Umbilical cord (tissue), 1 donor: ENCODE measurements at regions not wholly inside any gene's neighbourhood (a gene's known extent, or its start where the extent isn't known, plus 50 kb on each side); places are given as distances from the start of the nearest gene placed in this dataset.
A peak's percentile ranks its signal among the peaks of the same experiment; 100 is the strongest.

Source experiments
- DNase-seq: peaks from one replicate; pipeline ENCODE4 v3.0.0-alpha.2; 2015; ENCODE audit warnings: low spot score

- DNase-seq: no peak
Observed at GRCh38 chrX:39848243-39848642, 249.5 kb downstream of the BCOR start.

- no peak for DNase-seq
Observed at GRCh38 chrX:39848900-39849299, 248.9 kb downstream of the BCOR start.

GRCh38 chrX:39850209-39850608 is 247.5 kb downstream of the BCOR start:
- no peak for DNase-seq

GRCh38 chrX:39850630-39851152 is 247.1 kb downstream of the BCOR start:
- peak; percentile 51 for DNase-seq

- no peak for DNase-seq
Observed at GRCh38 chrX:39851745-39852455, 245.9 kb downstream of the BCOR start.

GRCh38 chrX:39852491-39852890 is 245.3 kb downstream of the BCOR start:
- no peak for DNase-seq

GRCh38 chrX:39853417-39854030 is 244.2 kb downstream of the BCOR start:
- no peak for DNase-seq

GRCh38 chrX:39854772-39855747 is 242.7 kb downstream of the BCOR start:
- no peak for DNase-seq

GRCh38 chrX:39855748-39856129 is 242.0 kb downstream of the BCOR start:
- DNase-seq: no peak

- no peak for DNase-seq
Observed at GRCh38 chrX:39856472-39857121, 241.2 kb downstream of the BCOR start.

GRCh38 chrX:39857780-39858179 is 240.0 kb downstream of the BCOR start:
- no peak for DNase-seq

- DNase-seq: no peak
Observed at GRCh38 chrX:39859991-39860861, 237.5 kb downstream of the BCOR start.

GRCh38 chrX:39862963-39863362 is 234.8 kb downstream of the BCOR start:
- DNase-seq: no peak

- peak; percentile 60 for DNase-seq
Observed at GRCh38 chrX:39866229-39866628, 231.5 kb downstream of the BCOR start.

GRCh38 chrX:39869846-39870601 is 227.7 kb downstream of the BCOR start:
- no peak for DNase-seq

- DNase-seq: no peak
Observed at GRCh38 chrX:39871648-39872047, 226.1 kb downstream of the BCOR start.

- DNase-seq: no peak
Observed at GRCh38 chrX:39873117-39873516, 224.6 kb downstream of the BCOR start.

GRCh38 chrX:39874202-39874816 is 223.4 kb downstream of the BCOR start:
- no peak for DNase-seq
